RWPE2 (cell line): ENCODE measurements at regions not wholly inside any gene's neighbourhood (a gene's known extent, or its start where the extent isn't known, plus 50 kb on each side); places are given as distances from the start of the nearest gene placed in this dataset.

ENCODE experiments used
- ATAC-seq: fragments of 200-7000 bp; cut with Tn5 transposase; 3 replicates; pipeline ENCODE4 v1.9.1; 2021; ENCODE audit warnings: low read depth
- DNase-seq: peaks from one replicate; pipeline ENCODE4 v3.0.0-alpha.2; 2020; ENCODE audit warnings: low spot score
- H3K27ac ChIP-seq: fragments of 450-650 bp; 2 replicates; pipeline ENCODE4 v1.5.1; 2017; ENCODE audit warnings: mild to moderate bottlenecking; ENCODE audit not compliant: poor library complexity, severe bottlenecking
- H3K27me3 ChIP-seq: fragments of 250-450 bp; sonication (Bioruptor Pico); 2 replicates; pipeline ENCODE4 v1.5.1; 2021; ENCODE audit warnings: mild to moderate bottlenecking, moderate library complexity; ENCODE audit not compliant: insufficient read depth, poor library complexity, severe bottlenecking
- H3K36me3 ChIP-seq: fragments of 250-450 bp; sonication (Bioruptor Pico); 2 replicates; pipeline ENCODE4 v1.5.1; 2020; ENCODE audit warnings: low read depth, mild to moderate bottlenecking, moderate library complexity
- H3K4me1 ChIP-seq: fragments of 250-450 bp; sonication (Bioruptor Pico); 2 replicates; pipeline ENCODE4 v1.5.1; 2021; ENCODE audit warnings: mild to moderate bottlenecking, moderate library complexity; ENCODE audit not compliant: insufficient read depth, poor library complexity, severe bottlenecking
- H3K4me3 ChIP-seq: fragments of 250-450 bp; sonication (Bioruptor Pico); 2 replicates; pipeline ENCODE4 v1.5.1; 2021; ENCODE audit warnings: mild to moderate bottlenecking, moderate library complexity; ENCODE audit not compliant: severe bottlenecking
- H3K9me3 ChIP-seq: fragments of 250-450 bp; sonication (Bioruptor Pico); 2 replicates; pipeline ENCODE4 v1.5.1; 2021; ENCODE audit warnings: mild to moderate bottlenecking, moderate library complexity; ENCODE audit not compliant: severe bottlenecking
- CTCF ChIP-seq: fragments of 450-650 bp; IDR thresholded peaks from one replicate; pipeline ENCODE4 v1.5.1; 2017; ENCODE audit warnings: mild to moderate bottlenecking, moderate library complexity; ENCODE audit not compliant: poor library complexity, severe bottlenecking

GRCh38 chr15:69597061-69597592 is 144.5 kb downstream of the RPLP1 start:
- ATAC-seq (no peak), DNase-seq (no peak)
- TF ChIP-seq CTCF, result no peak
- H3K4me1 ChIP-seq, result peaks cover 27% of the 10 kb centered on the region
- no peak overlapping the region for H3K4me3 ChIP-seq
- H3K27ac ChIP-seq, result no peak overlapping the region
- peaks cover 4% of the 10 kb centered on the region for H3K27me3 ChIP-seq
- no peaks in the 10 kb centered on the region for H3K36me3 ChIP-seq
- no peaks in the 10 kb centered on the region for H3K9me3 ChIP-seq

- Histone ChIP-seq H3K4me3 (no peak overlapping the region), H3K27me3 (peaks cover 4% of the 10 kb centered on the region), H3K9me3 (no peaks in the 10 kb centered on the region), H3K36me3 (no peaks in the 10 kb centered on the region), H3K4me1 (peaks cover 12% of the 10 kb centered on the region), H3K27ac (no peak overlapping the region)
- DNase-seq (no peak), ATAC-seq (no peak)
- no peak for TF ChIP-seq CTCF
Measured at GRCh38 chr15:69599271-69599670, 146.7 kb downstream of the RPLP1 start.

GRCh38 chr15:69600556-69601085 is 148.0 kb downstream of the RPLP1 start:
- ATAC-seq (no peak), DNase-seq (no peak)
- no peak overlapping the region for H3K27ac ChIP-seq
- H3K9me3 ChIP-seq, result no peaks in the 10 kb centered on the region
- TF ChIP-seq CTCF, result no peak
- H3K4me1 ChIP-seq, result no peaks in the 10 kb centered on the region
- peaks cover 4% of the 10 kb centered on the region for H3K27me3 ChIP-seq
- no peak overlapping the region for H3K4me3 ChIP-seq
- no peaks in the 10 kb centered on the region for H3K36me3 ChIP-seq

GRCh38 chr15:69601711-69602504 is 149.3 kb downstream of the RPLP1 start:
- no peaks in the 10 kb centered on the region for H3K36me3 ChIP-seq
- no peaks in the 10 kb centered on the region for H3K9me3 ChIP-seq
- DNase-seq, result no peak
- H3K4me1 ChIP-seq, result no peaks in the 10 kb centered on the region
- no peak for TF ChIP-seq CTCF
- no peak overlapping the region for H3K4me3 ChIP-seq
- ATAC-seq, result no peak
- H3K27me3 ChIP-seq, result peaks cover 4% of the 10 kb centered on the region
- no peak overlapping the region for H3K27ac ChIP-seq

- no peaks in the 10 kb centered on the region for H3K4me1 ChIP-seq
- TF ChIP-seq CTCF, result no peak
- H3K27ac ChIP-seq, result no peak overlapping the region
- H3K9me3 ChIP-seq, result no peaks in the 10 kb centered on the region
- H3K27me3 ChIP-seq, result peaks cover 4% of the 10 kb centered on the region
- ATAC-seq (no peak), DNase-seq (no peak)
- H3K36me3 ChIP-seq, result no peaks in the 10 kb centered on the region
- no peak overlapping the region for H3K4me3 ChIP-seq
Measured at GRCh38 chr15:69602921-69603320, 150.3 kb downstream of the RPLP1 start.
